HCEC 1CT (cell line): ENCODE measurements at regions not wholly inside any gene's neighbourhood (a gene's known extent, or its start where the extent isn't known, plus 50 kb on each side); places are given as distances from the start of the nearest gene placed in this dataset.

Experiments
- DNase-seq: peaks from one replicate; pipeline ENCODE4 v3.0.0-alpha.2; 2017

- no peak for DNase-seq
Measured at GRCh38 chr7:133195868-133196267, 57.0 kb upstream of the EXOC4 start.

- no peak for DNase-seq
Measured at GRCh38 chr7:133196856-133197612, 55.8 kb upstream of the EXOC4 start.

DNA sequence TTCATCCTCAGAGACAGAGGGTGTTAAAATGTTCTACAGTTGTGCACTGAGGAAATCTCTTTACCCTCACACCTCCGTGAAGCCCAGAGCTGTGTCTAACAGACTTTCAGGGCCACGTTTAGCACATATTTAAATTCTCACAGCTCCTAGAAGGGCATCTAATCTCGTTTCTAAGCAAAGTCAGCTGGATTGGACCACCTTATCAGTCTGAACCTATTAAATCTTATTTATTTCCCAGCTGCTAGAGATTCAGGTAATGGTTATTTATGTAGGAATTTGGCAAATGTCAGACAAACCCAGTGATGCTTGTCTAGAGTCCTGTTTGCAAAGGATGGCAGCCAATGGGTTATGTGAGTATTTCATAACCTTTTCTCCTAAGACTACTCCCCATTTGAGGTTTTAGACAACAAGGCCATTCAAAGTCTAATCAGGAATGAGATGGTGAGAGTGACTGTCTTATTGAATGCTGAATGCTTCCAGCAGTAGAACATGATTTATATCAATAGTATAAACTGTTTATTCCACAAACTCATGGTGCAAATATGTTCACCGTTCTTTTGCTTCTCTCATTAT lies 54.8 kb upstream of the EXOC4 start:
- DNase-seq, result no peak

- DNase-seq, result no peak
Measured at GRCh38 chr7:133199831-133200230, 53.0 kb upstream of the EXOC4 start.

DNA sequence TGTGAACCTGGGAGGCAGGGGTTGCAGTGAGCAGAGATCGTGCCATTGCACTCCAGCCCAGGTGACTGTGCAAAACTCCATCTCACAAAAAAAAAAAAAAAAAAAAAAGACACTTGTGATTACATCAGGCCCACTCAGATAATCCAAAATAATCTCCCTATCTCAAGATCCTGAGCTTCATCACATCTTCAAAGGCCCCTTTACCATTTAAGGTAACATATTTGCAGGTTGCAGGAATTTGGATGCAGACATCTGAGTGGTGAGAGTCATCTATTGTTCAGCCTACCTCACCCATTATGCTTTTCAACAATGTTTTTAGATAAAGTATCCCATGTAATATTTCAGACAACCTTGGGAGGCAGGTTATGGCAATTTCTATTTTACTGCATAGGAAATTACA lies 51.4 kb upstream of the EXOC4 start:
- DNase-seq, result no peak

DNA sequence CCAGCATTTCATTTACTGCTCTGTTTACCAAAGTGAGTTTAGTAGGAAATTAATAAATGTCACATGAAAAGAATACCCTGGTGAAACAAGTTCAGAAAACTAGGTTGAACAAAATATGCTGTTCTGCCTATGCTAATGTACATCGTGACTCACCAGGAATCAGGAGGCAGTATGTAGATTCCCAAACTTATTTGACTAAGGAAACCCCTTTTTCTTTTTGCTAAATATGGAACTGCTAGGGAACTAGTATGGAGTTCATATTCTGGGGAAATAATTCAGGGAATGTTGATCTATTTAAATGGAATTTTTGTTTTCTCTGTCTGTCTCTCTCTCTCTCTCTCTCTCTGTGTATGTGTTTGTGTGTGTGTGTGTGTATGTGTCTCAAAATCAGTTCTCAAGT lies 49.9 kb upstream of the EXOC4 start:
- DNase-seq, result no peak
